Effector memory CD4-positive, alpha-beta T cell (primary cell): ENCODE measurements at regions not wholly inside any gene's neighbourhood (a gene's known extent, or its start where the extent isn't known, plus 50 kb on each side); places are given as distances from the start of the nearest gene placed in this dataset.

Experiments
- DNase-seq, 3 donors: peaks; one replicate each; pipeline ENCODE4 v3.0.0-alpha.2; 2020
- H3K27ac ChIP-seq: 2 replicates; pipeline ENCODE4 v1.7.0; 2013; ENCODE audit warnings: mild to moderate bottlenecking, low read length, moderate library complexity; ENCODE audit not compliant: insufficient read depth, poor library complexity, severe bottlenecking
- H3K27me3 ChIP-seq: replicated peaks from 2 replicates; pipeline ENCODE4 v1.7.0; 2013; ENCODE audit warnings: mild to moderate bottlenecking, low read length; ENCODE audit not compliant: insufficient read depth, control insufficient read depth, poor library complexity, severe bottlenecking
- H3K36me3 ChIP-seq: 2 replicates; pipeline ENCODE4 v1.7.0; 2013; ENCODE audit warnings: mild to moderate bottlenecking, low read length, moderate library complexity; ENCODE audit not compliant: control insufficient read depth, insufficient read depth
- H3K4me1 ChIP-seq: 2 replicates; pipeline ENCODE4 v1.7.0; 2013; ENCODE audit warnings: low read length, mild to moderate bottlenecking; ENCODE audit not compliant: control insufficient read depth, insufficient read depth, poor library complexity, severe bottlenecking
- H3K4me3 ChIP-seq: 2 replicates; pipeline ENCODE4 v1.7.0; 2013; ENCODE audit warnings: low read length, low read depth, mild to moderate bottlenecking; ENCODE audit not compliant: insufficient read depth, poor library complexity, severe bottlenecking
- H3K9me3 ChIP-seq: 2 replicates; pipeline ENCODE4 v1.7.0; 2013; ENCODE audit warnings: mild to moderate bottlenecking, low read length, moderate library complexity; ENCODE audit not compliant: control insufficient read depth

DNA sequence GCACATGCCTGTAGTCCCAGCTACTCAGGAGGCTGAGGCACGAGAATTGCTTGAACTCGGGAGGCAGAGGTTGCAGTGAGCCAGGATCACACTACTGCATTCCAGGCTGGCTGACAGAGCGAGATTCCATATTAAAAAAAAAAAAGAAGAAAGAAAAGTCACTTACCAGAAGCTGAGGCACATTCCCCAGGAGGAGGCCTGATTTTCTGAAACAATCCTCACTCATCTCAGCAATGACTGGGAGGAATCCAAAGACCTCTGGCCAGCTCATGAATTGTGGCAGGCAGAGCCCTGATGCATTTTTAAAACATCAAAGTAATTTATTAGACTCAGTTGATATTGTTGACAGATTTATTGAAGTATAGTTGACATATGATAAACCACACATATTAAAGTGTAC, 206.3 kb downstream of the FOXO1 start:
- no peaks in the 10 kb centered on the region for H3K36me3 ChIP-seq
- no peak overlapping the region for H3K4me3 ChIP-seq
- H3K9me3 ChIP-seq, result no peaks in the 10 kb centered on the region
- H3K27me3 ChIP-seq, result no peaks in the 10 kb centered on the region
- DNase-seq, result no peak
- H3K4me1 ChIP-seq, result no peaks in the 10 kb centered on the region
- H3K27ac ChIP-seq, result no peak overlapping the region

DNA sequence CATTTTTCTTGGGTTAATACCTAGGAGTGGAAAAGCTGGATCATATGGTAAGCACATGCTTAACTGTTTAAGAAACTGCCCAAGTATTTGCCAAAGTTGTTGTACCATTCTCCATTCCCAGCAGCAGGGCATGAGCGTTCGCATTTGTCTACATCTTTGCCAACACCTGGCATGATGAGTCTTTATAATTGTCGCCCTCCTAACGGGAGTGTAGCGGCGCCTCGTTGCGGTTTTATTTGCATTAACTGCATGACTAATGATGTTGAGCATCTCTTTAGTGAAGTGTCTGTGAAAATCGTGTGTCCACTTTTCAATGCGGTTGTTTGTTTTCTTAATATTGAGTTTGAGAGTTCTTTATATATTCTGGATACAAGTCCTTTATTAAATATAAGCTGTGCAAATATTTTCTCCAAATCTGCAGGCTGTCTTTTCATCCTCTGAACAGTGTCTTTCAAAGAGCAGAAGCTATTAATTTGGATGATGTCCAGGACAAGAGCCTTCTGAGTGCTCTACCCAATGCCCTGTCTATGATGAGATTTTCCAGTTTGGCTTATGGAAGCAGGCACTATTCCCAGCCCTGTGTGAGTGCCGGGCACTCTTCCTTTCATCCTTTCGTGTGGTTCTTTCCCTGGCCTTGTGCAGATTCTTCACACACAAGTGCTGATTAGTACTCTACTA, 202.0 kb downstream of the FOXO1 start:
- Histone ChIP-seq H3K27ac (no peak overlapping the region), H3K4me3 (no peak overlapping the region), H3K27me3 (no peaks in the 10 kb centered on the region), H3K36me3 (no peaks in the 10 kb centered on the region), H3K9me3 (no peaks in the 10 kb centered on the region), H3K4me1 (no peaks in the 10 kb centered on the region)
- DNase-seq, result no peak

DNA sequence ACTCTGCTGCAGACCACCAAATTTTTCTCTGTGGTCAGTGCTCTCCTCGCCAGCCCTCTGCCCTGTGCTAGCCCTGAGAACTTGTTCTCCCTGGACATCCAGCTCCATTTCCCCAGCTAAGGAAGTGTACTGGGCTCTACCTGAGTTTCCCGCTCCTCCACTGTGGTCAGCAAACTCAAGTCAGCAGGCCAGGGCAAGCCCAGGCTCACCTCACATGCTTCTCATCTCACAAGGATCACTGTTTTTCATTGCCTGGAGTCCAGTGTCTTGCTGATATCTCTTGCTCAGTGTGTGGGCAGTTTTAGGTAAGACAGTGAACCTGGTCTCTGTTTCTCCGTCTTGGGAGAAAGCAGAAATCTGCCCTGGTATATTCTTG, 201.4 kb downstream of the FOXO1 start:
- no peaks in the 10 kb centered on the region for H3K4me1 ChIP-seq
- no peak for DNase-seq
- no peaks in the 10 kb centered on the region for H3K9me3 ChIP-seq
- no peak overlapping the region for H3K27ac ChIP-seq
- no peaks in the 10 kb centered on the region for H3K27me3 ChIP-seq
- no peaks in the 10 kb centered on the region for H3K36me3 ChIP-seq
- no peak overlapping the region for H3K4me3 ChIP-seq

DNA sequence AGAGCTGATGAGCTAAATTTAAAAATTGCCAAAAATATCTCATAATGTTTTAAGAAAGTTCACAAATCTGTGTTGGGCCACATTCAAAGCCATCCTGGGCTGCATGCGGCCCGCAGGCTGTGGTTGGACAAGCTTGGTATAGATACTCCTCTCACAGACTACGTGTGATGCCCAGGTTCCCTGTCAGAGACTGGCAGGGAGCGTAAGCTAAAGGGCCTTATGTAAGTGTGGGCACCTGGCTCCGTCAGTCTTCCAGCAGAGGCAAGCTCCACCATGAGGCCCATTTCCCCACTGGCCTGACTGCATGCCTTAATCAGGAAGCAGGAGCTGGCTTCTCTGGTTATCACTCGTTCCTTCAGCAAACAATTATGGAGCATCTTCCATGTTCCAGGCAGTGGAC, 200.2 kb downstream of the FOXO1 start:
- Histone ChIP-seq H3K4me1 (no peaks in the 10 kb centered on the region), H3K27me3 (no peaks in the 10 kb centered on the region), H3K36me3 (no peaks in the 10 kb centered on the region), H3K27ac (no peak overlapping the region), H3K9me3 (no peaks in the 10 kb centered on the region), H3K4me3 (no peak overlapping the region)
- DNase-seq, result no peak

DNA sequence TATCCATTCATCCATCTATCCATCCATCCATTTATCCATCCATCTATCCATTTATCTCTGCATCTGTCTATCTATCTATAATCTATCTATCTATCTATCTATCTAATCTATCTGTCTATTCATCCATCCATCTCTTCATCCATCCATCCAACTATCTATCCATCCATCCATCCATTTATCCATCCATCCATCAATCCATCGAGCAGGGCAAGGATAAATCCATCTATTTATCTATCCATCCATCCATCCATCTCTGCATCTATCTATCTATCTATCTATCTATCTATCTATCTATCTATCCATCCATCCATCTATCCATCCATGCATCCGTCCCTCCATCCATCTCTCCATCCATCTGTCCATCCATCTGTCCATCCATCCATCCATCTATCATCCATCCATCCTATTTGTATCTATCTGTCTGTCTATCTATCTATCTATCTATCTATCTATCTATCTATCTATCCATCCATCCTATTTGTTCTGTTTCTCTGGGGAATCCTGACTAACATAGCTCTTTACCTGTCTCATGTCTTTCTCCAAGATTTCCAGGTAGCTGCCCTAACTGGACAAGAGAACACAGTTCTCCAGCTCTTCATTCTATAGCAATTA, 198.1 kb downstream of the FOXO1 start:
- H3K36me3 ChIP-seq, result no peaks in the 10 kb centered on the region
- no peak overlapping the region for H3K27ac ChIP-seq
- no peaks in the 10 kb centered on the region for H3K9me3 ChIP-seq
- no peak for DNase-seq
- no peak overlapping the region for H3K4me3 ChIP-seq
- H3K27me3 ChIP-seq, result no peaks in the 10 kb centered on the region
- no peaks in the 10 kb centered on the region for H3K4me1 ChIP-seq

DNA sequence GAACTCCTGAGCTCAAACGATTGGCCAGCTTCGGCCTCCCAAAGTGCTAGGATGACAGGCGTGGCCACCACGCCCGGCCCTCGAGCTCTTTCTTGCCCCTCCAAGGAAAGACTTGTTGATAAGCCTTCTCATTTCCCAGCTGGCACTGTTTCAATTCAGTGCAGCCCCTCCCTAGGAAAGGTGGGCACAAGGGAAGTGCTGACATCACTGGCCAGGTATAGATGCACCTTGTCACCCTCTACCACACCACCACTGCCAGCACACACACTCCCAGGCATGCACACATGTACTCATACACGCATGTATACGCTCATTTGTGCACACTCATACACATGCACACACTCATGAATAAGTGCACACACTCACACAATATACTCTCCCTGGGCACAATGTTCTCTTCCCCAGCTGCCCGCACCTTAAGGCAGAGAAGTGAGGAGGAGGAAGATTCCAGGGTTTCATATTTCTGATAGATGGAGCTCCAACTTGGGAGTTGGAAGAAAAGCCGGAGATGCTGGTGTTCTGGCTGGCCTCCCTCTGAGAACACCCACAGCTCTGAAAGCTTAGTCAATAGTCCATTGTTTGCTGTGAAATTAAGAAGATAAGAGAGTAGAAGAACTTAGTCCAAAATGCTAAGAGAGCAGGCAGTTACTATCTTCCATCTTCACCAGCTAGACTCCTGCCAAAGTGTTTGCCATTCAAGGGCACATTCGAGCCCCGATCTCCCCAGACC, 196.7 kb downstream of the FOXO1 start:
- Histone ChIP-seq H3K27ac (no peak overlapping the region), H3K27me3 (no peaks in the 10 kb centered on the region), H3K36me3 (no peaks in the 10 kb centered on the region), H3K4me3 (no peak overlapping the region), H3K4me1 (no peaks in the 10 kb centered on the region), H3K9me3 (no peaks in the 10 kb centered on the region)
- no peak for DNase-seq

DNA sequence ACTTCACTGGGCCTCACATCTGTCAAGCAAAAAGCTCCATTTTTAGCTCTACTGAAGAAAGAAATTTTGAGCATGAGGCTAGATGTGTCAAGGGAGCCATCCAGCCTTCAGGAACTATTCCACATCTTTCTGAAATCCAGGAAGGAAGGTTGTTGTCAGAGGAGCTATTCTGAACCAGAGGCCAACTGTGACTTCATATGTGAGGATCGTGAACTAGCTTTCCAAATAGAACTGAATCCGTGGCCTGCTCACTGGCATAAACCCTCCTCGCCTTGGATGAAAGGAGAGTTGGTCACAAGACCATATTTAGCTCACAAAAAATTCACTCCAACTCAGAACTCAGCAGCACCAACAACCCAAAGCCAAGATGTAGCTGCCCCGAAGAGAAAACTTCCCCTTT, 195.8 kb downstream of the FOXO1 start:
- H3K9me3 ChIP-seq, result no peaks in the 10 kb centered on the region
- no peaks in the 10 kb centered on the region for H3K4me1 ChIP-seq
- H3K4me3 ChIP-seq, result no peak overlapping the region
- no peak for DNase-seq
- H3K36me3 ChIP-seq, result no peaks in the 10 kb centered on the region
- no peaks in the 10 kb centered on the region for H3K27me3 ChIP-seq
- H3K27ac ChIP-seq, result no peak overlapping the region

DNA sequence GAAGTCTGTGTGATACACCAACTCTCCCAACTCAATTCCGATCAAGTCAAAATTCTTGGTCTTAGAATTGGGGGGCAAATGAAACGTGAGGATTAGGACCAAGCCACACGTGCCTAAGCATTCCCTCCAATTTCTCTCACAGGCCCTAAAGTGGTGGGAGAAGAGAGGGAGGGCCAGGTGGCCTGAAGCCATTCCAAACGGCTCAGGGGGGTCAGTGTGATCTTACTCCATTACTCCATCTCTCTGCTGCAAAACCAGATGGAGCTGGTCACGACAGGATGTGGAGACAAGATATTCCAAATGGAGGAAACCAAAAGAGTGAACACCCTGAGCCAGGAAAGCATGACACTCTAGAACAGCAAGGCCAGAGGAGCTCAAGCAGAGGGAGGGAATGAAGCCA, 195.4 kb downstream of the FOXO1 start:
- H3K9me3 ChIP-seq, result no peaks in the 10 kb centered on the region
- no peaks in the 10 kb centered on the region for H3K36me3 ChIP-seq
- DNase-seq, result no peak
- H3K27me3 ChIP-seq, result no peaks in the 10 kb centered on the region
- H3K4me3 ChIP-seq, result no peak overlapping the region
- no peak overlapping the region for H3K27ac ChIP-seq
- H3K4me1 ChIP-seq, result no peaks in the 10 kb centered on the region

DNA sequence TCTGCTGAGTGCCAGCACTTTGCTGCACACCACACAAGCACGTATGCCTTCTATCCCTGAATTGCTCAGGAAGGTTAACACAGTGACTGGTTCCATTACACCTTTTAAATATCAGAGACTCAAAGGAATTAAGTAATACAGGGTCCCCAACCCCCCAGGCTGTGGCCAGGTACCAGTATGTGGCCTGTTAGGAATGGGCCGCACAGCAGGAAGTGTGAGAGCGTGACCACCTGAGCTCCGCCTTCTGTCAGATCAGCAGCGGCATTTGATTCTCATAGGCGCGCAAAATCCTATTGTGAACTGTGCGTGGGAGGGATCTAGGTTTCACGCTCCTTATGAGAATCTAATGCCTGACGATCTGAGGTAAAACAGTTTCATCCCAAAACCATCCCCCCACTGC, 194.5 kb downstream of the FOXO1 start:
- H3K4me3 ChIP-seq, result no peak overlapping the region
- no peaks in the 10 kb centered on the region for H3K9me3 ChIP-seq
- H3K36me3 ChIP-seq, result no peaks in the 10 kb centered on the region
- H3K27me3 ChIP-seq, result no peaks in the 10 kb centered on the region
- DNase-seq, result no peak
- H3K4me1 ChIP-seq, result no peaks in the 10 kb centered on the region
- no peak overlapping the region for H3K27ac ChIP-seq

DNA sequence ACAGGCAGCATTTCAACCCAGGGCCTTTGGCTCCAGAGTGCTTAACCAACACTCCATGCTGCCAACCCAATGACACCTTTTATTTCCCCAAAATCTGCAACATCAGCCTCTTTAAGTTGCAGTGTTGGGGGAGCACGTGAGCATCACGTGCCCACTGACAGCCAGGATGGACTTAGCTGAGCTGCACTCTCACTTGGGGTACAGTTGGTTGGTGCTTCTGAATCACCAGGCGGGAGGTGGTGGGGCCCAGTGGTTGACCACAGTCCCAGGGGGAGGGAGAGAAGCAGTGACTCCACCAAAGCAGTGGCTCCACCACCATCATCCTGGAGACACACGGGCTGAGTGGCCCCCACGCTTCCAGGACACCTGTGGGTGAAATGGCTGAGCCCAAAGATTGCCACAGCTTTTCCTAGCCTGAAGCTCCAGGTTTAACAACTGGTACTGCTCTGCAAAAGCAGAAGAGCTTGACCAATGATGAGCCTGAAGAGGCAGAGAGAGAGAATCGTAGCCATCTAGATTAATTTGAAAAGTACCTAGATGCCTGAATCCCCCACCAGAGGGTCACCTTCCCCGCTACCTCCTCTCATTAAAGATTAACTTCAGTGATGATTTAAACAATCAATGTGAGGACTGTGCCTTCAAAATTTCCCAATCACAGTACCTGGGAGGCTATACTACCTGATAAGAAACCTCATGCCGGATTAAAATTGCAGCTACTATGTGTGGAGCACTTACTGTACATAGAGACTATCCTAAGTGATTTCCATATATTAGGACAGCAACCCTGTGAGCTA, 193.8 kb downstream of the FOXO1 start:
- Histone ChIP-seq H3K4me3 (no peak overlapping the region), H3K9me3 (no peaks in the 10 kb centered on the region), H3K27ac (no peak overlapping the region), H3K36me3 (no peaks in the 10 kb centered on the region), H3K4me1 (no peaks in the 10 kb centered on the region), H3K27me3 (no peaks in the 10 kb centered on the region)
- no peak for DNase-seq
